HepG2 (cell line): ENCODE measurements at regions not wholly inside any gene's neighbourhood (a gene's known extent, or its start where the extent isn't known, plus 50 kb on each side); places are given as distances from the start of the nearest gene placed in this dataset.

Source experiments
- ATAC-seq: fragments of 200-7000 bp; cut with Tn5 transposase; 3 replicates; pipeline ENCODE4 v1.9.1; 2020; ENCODE audit warnings: mild to moderate bottlenecking, moderate library complexity
- BruUV-seq: library from RNA; stranded (reverse); fragments of 400-500 nt; replicated peaks from 2 replicates; lab custom pipeline; 2021; lab: Mats Ljungman, UMichigan
- CTCF ChIA-PET: fragments of 300-600 bp; formaldehyde crosslinking; extraction: SDS; loops from one replicate; lab custom pipeline; 2021; ENCODE audit warnings: low total read pairs, inconsistent platforms, low intra/inter-chr PET ratio; lab: Yijun Ruan, JAX
- POLR2A ChIA-PET: fragments of 350-600 bp; sonication (Branson Sonifier 250); formaldehyde crosslinking; loops from one replicate; lab custom pipeline; 2020; ENCODE audit warnings: antibody characterized with exemption, inconsistent platforms; lab: Yijun Ruan, JAX
- DNase-seq: peaks from one replicate; pipeline ENCODE4 v3.0.0-alpha.2; 2015; ENCODE audit warnings: low spot score
- FAIRE-seq: peaks from 3 replicates; lab custom pipeline; 2011; peaks lifted over from hg19 to GRCh38; lab: Jason Lieb, UNC
- H2AFZ ChIP-seq: one replicate; pipeline ENCODE4 v1.6.1; 2011; ENCODE audit warnings: low read length, inconsistent platforms
- H3K27ac ChIP-seq: fragments of 300-600 bp; 3 replicates; pipeline ENCODE4 v1.8.0; 2011; ENCODE audit warnings: mixed run types, mild to moderate bottlenecking, mixed read lengths, low read length, inconsistent platforms; ENCODE audit not compliant: insufficient read depth; ENCODE audit errors: extremely low read length
- H3K27me3 ChIP-seq, 2 experiments: fragments of 200-600 bp in 1 of 2; 2 replicates in 1 of 2; 3 replicates in 1 of 2; pipeline versions ENCODE4 v1.6.0 to v1.8.0; 2011; ENCODE audit warnings: low read length in 2 of 2, mild to moderate bottlenecking in 2 of 2, moderate library complexity in 2 of 2, inconsistent platforms in 1 of 2; ENCODE audit not compliant: insufficient read depth in 2 of 2, control insufficient read depth in 1 of 2
- H3K36me3 ChIP-seq, 2 experiments: fragments of 200-600 bp in 1 of 2; replicated peaks in 1 of 2; 2 replicates in 1 of 2; 3 replicates in 1 of 2; pipeline versions ENCODE4 v1.5.1 to v1.8.0; 2011; ENCODE audit warnings: low read length in 2 of 2, inconsistent platforms in 1 of 2; ENCODE audit not compliant: insufficient read depth in 2 of 2, control insufficient read depth in 1 of 2
- H3K4me1 ChIP-seq: 2 replicates; pipeline ENCODE4 v1.5.1; 2012; ENCODE audit warnings: low read length, inconsistent platforms; ENCODE audit not compliant: insufficient read depth
- H3K4me2 ChIP-seq: 2 replicates; pipeline ENCODE4 v1.6.0; 2011; ENCODE audit warnings: low read depth, low read length, inconsistent platforms
- H3K4me3 ChIP-seq, 3 experiments: fragments of 200-600 bp in 1 of 3; sonication (generic), shearing (Covaris generic) in 1 of 3; replicated peaks in 1 of 3; 2 replicates each; pipeline ENCODE4 v1.5.1; 2011 to 2016; ENCODE audit warnings: low read length in 3 of 3, inconsistent platforms in 2 of 3, low read depth in 2 of 3, mild to moderate bottlenecking in 2 of 3, control low read depth in 1 of 3, mixed read lengths in 1 of 3; ENCODE audit not compliant: insufficient read depth in 1 of 3
- H3K79me2 ChIP-seq: one replicate; pipeline ENCODE4 v1.6.1; 2011; ENCODE audit warnings: low read length, inconsistent platforms; ENCODE audit not compliant: insufficient read depth
- H3K9ac ChIP-seq: 2 replicates; pipeline ENCODE4 v1.6.0; 2011; ENCODE audit warnings: mild to moderate bottlenecking, low read depth, low read length, inconsistent platforms; ENCODE audit not compliant: insufficient read depth
- H3K9me3 ChIP-seq: 2 replicates; pipeline ENCODE4 v1.5.1; 2012; ENCODE audit warnings: mild to moderate bottlenecking, low read length
- H4K20me1 ChIP-seq: 2 replicates; pipeline ENCODE4 v1.6.0; 2011; ENCODE audit warnings: inconsistent platforms, mild to moderate bottlenecking, low read length, moderate library complexity; ENCODE audit not compliant: insufficient read depth
- AGO1 ChIP-seq: fragments of 200-400 bp; formaldehyde crosslinking; IDR thresholded peaks from 2 replicates; pipeline ENCODE4 v1.6.1; 2017; ENCODE audit warnings: mild to moderate bottlenecking, low read depth, low read length, moderate library complexity; ENCODE audit not compliant: poor library complexity, severe bottlenecking
- HOXA5 ChIP-seq: sonication (generic); formaldehyde crosslinking; IDR thresholded peaks from 2 replicates; pipeline ENCODE4 v1.4.0; 2020; ENCODE audit warnings: missing genetic modification reagents
- IRX3 ChIP-seq: sonication (generic); formaldehyde crosslinking; IDR thresholded peaks from 2 replicates; pipeline ENCODE4 v1.8.1; 2023; ENCODE audit warnings: mild to moderate bottlenecking, low read depth, missing genetic modification reagents, borderline replicate concordance
- KLF9 ChIP-seq: IDR thresholded peaks from 2 replicates; pipeline ENCODE4 v1.6.1; 2016; ENCODE audit warnings: low read depth
- NFRKB ChIP-seq: fragments of 450-650 bp; IDR thresholded peaks from 2 replicates; pipeline ENCODE4 v1.6.1; 2017
- PHF21A ChIP-seq: sonication (generic); formaldehyde crosslinking; IDR thresholded peaks from 2 replicates; pipeline ENCODE4 v1.5.0; 2020; ENCODE audit warnings: mild to moderate bottlenecking, missing genetic modification reagents
- SP5 ChIP-seq: IDR thresholded peaks from 2 replicates; pipeline ENCODE4 v1.6.1; 2016; ENCODE audit warnings: low read depth, borderline replicate concordance
- TOPORS ChIP-seq: sonication (generic); formaldehyde crosslinking; IDR thresholded peaks from 2 replicates; pipeline ENCODE4 v1.8.0; 2023; ENCODE audit warnings: mild to moderate bottlenecking, missing genetic modification reagents
- ZFY ChIP-seq: sonication (generic); formaldehyde crosslinking; IDR thresholded peaks from 2 replicates; pipeline ENCODE4 v1.4.0; 2020; ENCODE audit warnings: missing genetic modification reagents
- ZNF263 ChIP-seq: sonication (generic); formaldehyde crosslinking; IDR thresholded peaks from 2 replicates; pipeline ENCODE4 v1.4.0; 2020; ENCODE audit warnings: missing genetic modification reagents
- ZNF333 ChIP-seq: sonication (generic); formaldehyde crosslinking; IDR thresholded peaks from 2 replicates; pipeline ENCODE4 v1.4.0; 2020; ENCODE audit warnings: mild to moderate bottlenecking, missing genetic modification reagents, borderline replicate concordance
- ZNF44 ChIP-seq: sonication (generic); formaldehyde crosslinking; IDR thresholded peaks from 2 replicates; pipeline ENCODE4 v1.5.1; 2020; ENCODE audit warnings: mild to moderate bottlenecking, missing genetic modification reagents
- ZNF451 ChIP-seq: sonication (generic); formaldehyde crosslinking; IDR thresholded peaks from 2 replicates; pipeline ENCODE4 v1.5.0; 2020; ENCODE audit warnings: mild to moderate bottlenecking, missing genetic modification reagents
- ZNF563 ChIP-seq: sonication (generic); formaldehyde crosslinking; IDR thresholded peaks from 2 replicates; pipeline ENCODE4 v1.8.0; 2022; ENCODE audit warnings: mild to moderate bottlenecking, moderate library complexity, missing genetic modification reagents
- WGBS: methylation state at CpG from one replicate; pipeline ENCODE4 v1.1.6; 2017; ENCODE audit warnings: low lambda C conversion rate; 5-methylcytosine and 5-hydroxymethylcytosine counted together
- in situ Hi-C: cut with HindIII; loops from 2 replicates; pipeline ENCODE4 v1.10.0; 2017; ENCODE audit warnings: low pct_unique_long_range_greater_than_20kb; ENCODE audit not compliant: extremely low pct_ligation_motif_present
- intact Hi-C: fragments of 100-400 bp; cut with micrococcal nuclease; formaldehyde crosslinking; loops from one replicate; pipeline ENCODE4 v1.10.0; 2022; ENCODE audit not compliant: unreplicated experiment
- TF ChIP-seq, protein P1 (sequence below): sonication (generic); formaldehyde crosslinking; IDR thresholded peaks from 2 replicates; pipeline ENCODE4 v1.4.0; 2020; ENCODE audit warnings: low read depth, mild to moderate bottlenecking, missing genetic modification reagents
- TF ChIP-seq, protein P2 (sequence below): sonication (generic); formaldehyde crosslinking; IDR thresholded peaks from 2 replicates; pipeline ENCODE4 v1.9.0; 2021; ENCODE audit warnings: missing genetic modification reagents, mild to moderate bottlenecking, borderline replicate concordance

DNA sequence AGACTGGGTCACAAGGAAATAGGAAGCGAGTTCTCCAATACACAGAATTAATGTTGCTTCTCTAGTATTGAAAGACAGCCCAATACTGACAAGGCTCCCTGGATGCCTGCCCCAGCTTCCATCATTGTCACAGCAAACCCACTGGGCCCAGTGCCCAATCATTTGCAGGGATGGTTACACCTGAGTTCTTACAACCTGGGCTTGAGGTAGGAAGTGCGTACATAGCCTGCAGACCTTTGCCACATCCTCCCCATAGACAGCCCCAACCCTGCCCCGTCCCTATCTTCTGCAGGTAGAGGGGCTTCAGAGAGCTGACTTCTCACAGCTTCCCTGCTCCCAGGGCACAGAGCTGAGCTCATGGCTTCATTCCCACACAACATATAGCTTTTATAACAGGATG is 108.1 kb upstream of the UBL3 start:
- in situ Hi-C loops (no loop called here), intact Hi-C loops (no loop called here)
- Histone ChIP-seq H3K27ac (no peak overlapping the region), H3K9ac (no peak overlapping the region), H3K79me2 (no peaks in the 10 kb centered on the region), H3K4me1 (peaks cover 11% of the 10 kb centered on the region), H3K9me3 (no peaks in the 10 kb centered on the region), H3K4me2 (no peak overlapping the region)
- CTCF ChIA-PET, result no interaction called here
- BruUV-seq, result no TSS peak
- DNase-seq, result no peak
- no peak for TF ChIP-seq IRX3 (CRISPR knock-in tag)
- TF ChIP-seq NFRKB, result no peak
- TF ChIP-seq ZFY (CRISPR knock-in tag), result no peak
- TF ChIP-seq, protein P1, sequence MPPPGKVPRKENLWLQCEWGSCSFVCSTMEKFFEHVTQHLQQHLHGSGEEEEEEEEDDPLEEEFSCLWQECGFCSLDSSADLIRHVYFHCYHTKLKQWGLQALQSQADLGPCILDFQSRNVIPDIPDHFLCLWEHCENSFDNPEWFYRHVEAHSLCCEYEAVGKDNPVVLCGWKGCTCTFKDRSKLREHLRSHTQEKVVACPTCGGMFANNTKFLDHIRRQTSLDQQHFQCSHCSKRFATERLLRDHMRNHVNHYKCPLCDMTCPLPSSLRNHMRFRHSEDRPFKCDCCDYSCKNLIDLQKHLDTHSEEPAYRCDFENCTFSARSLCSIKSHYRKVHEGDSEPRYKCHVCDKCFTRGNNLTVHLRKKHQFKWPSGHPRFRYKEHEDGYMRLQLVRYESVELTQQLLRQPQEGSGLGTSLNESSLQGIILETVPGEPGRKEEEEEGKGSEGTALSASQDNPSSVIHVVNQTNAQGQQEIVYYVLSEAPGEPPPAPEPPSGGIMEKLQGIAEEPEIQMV, result no peak
- TF ChIP-seq ZNF563 (CRISPR knock-in tag), result no peak
- no peak for TF ChIP-seq ZNF263 (CRISPR knock-in tag)
- no peak for TF ChIP-seq ZNF44
- no peak for TF ChIP-seq AGO1
- TF ChIP-seq, protein P2, sequence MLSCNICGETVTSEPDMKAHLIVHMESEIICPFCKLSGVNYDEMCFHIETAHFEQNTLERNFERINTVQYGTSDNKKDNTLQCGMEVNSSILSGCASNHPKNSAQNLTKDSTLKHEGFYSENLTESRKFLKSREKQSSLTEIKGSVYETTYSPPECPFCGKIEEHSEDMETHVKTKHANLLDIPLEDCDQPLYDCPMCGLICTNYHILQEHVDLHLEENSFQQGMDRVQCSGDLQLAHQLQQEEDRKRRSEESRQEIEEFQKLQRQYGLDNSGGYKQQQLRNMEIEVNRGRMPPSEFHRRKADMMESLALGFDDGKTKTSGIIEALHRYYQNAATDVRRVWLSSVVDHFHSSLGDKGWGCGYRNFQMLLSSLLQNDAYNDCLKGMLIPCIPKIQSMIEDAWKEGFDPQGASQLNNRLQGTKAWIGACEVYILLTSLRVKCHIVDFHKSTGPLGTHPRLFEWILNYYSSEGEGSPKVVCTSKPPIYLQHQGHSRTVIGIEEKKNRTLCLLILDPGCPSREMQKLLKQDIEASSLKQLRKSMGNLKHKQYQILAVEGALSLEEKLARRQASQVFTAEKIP, result no peak
- no peak for TF ChIP-seq SP5 (CRISPR knock-in tag)
- no peak for TF ChIP-seq PHF21A (CRISPR knock-in tag)
- TF ChIP-seq ZNF451 (CRISPR knock-in tag), result no peak
- no peak for TF ChIP-seq TOPORS (CRISPR knock-in tag)
- no peak for TF ChIP-seq HOXA5 (CRISPR knock-in tag)
- TF ChIP-seq ZNF333, result no peak
- no peak for TF ChIP-seq KLF9
- TF ChIP-seq, all 625 proteins: peak for 0
- peaks cover 0 to 24% of the 10 kb centered on the region in 2 experiments; a peak in 3 of 5 replicates for H3K27me3 ChIP-seq
- H3K36me3 ChIP-seq, result no peaks in the 10 kb centered on the region
- FAIRE-seq (no peak), ATAC-seq (no peak)
- WGBS, result 25% methylated on average over 2 of the region's 3 CpGs
- POLR2A ChIA-PET, result no interaction called here
- H2AFZ ChIP-seq, result no peak overlapping the region
- no peaks in the 10 kb centered on the region for H4K20me1 ChIP-seq
- H3K4me3 ChIP-seq, result no peak overlapping the region
